CD4-positive, alpha-beta memory T cell (primary cell): ENCODE measurements at regions not wholly inside any gene's neighbourhood (a gene's known extent, or its start where the extent isn't known, plus 50 kb on each side); places are given as distances from the start of the nearest gene placed in this dataset.

Experiments used
- CTCF ChIA-PET: fragments of 350-600 bp; sonication (Branson Sonifier 250); formaldehyde crosslinking; loops from one replicate; lab custom pipeline; 2021; ENCODE audit warnings: inconsistent platforms; ENCODE audit not compliant: partially characterized antibody; lab: Charles Lee
- POLR2A ChIA-PET: fragments of 350-600 bp; sonication (Branson Sonifier 250); formaldehyde crosslinking; loops from one replicate; lab custom pipeline; 2021; ENCODE audit not compliant: partially characterized antibody; lab: Charles Lee
- DNase-seq, 5 donors: peaks; one replicate each; pipeline versions ENCODE4 v3.0.0 to v3.0.0-alpha.2; 2020 to 2022; ENCODE audit warnings: mixed read lengths in 1 of 5
- H3K27ac ChIP-seq: one replicate; pipeline ENCODE4 v1.7.0; 2013; ENCODE audit warnings: low read depth, low read length
- H3K27me3 ChIP-seq: 2 replicates; pipeline ENCODE4 v1.7.0; 2013; ENCODE audit warnings: mild to moderate bottlenecking, low read length, moderate library complexity; ENCODE audit not compliant: insufficient read depth
- H3K36me3 ChIP-seq: 2 replicates; pipeline ENCODE4 v1.7.0; 2013; ENCODE audit warnings: mild to moderate bottlenecking, low read length, moderate library complexity; ENCODE audit not compliant: insufficient read depth
- H3K4me1 ChIP-seq: 2 replicates; pipeline ENCODE4 v1.7.0; 2013; ENCODE audit warnings: mild to moderate bottlenecking, low read length, moderate library complexity; ENCODE audit not compliant: insufficient read depth
- H3K4me3 ChIP-seq, 2 donors: one replicate each; pipeline ENCODE4 v1.7.0; 2013; ENCODE audit warnings: low read length in 2 of 2, mild to moderate bottlenecking in 1 of 2
- H3K9me3 ChIP-seq, 2 donors: one replicate each; pipeline ENCODE4 v1.7.0; 2013; ENCODE audit warnings: low read length in 2 of 2, control low read depth in 1 of 2; ENCODE audit not compliant: control insufficient read depth in 1 of 2
- H3K27ac Mint-ChIP-seq, 7 donors: one replicate each; pipeline ENCODE4 v1.8.0; 2020 to 2021; ENCODE audit warnings: mixed read lengths in 7 of 7, mild to moderate bottlenecking in 6 of 7, inconsistent platforms in 3 of 7, moderate library complexity in 3 of 7
- H3K27me3 Mint-ChIP-seq, 2 donors: one replicate each; pipeline ENCODE4 v1.8.0; 2020 to 2021; ENCODE audit warnings: mixed read lengths in 2 of 2
- H3K36me3 Mint-ChIP-seq, 2 donors: one replicate each; pipeline ENCODE4 v1.8.0; 2020 to 2021; ENCODE audit warnings: mixed read lengths in 2 of 2, inconsistent platforms in 1 of 2, mild to moderate bottlenecking in 1 of 2
- H3K4me1 Mint-ChIP-seq, 4 donors: one replicate each; pipeline ENCODE4 v1.8.0; 2020 to 2021; ENCODE audit warnings: mixed read lengths in 4 of 4, mild to moderate bottlenecking in 1 of 4
- H3K4me3 Mint-ChIP-seq, 8 donors: one replicate each; pipeline ENCODE4 v1.8.0; 2020 to 2021; ENCODE audit warnings: mixed read lengths in 8 of 8, mild to moderate bottlenecking in 7 of 8, moderate library complexity in 6 of 8, inconsistent platforms in 3 of 8
- H3K9me3 Mint-ChIP-seq, 8 donors: one replicate each; pipeline ENCODE4 v1.8.0; 2020 to 2021; ENCODE audit warnings: mixed read lengths in 8 of 8, mild to moderate bottlenecking in 5 of 8, inconsistent platforms in 3 of 8, moderate library complexity in 1 of 8
- intact Hi-C: fragments of 100-400 bp; cut with micrococcal nuclease; formaldehyde crosslinking; loops from one replicate; pipeline ENCODE4 v1.15.1; 2023

DNA sequence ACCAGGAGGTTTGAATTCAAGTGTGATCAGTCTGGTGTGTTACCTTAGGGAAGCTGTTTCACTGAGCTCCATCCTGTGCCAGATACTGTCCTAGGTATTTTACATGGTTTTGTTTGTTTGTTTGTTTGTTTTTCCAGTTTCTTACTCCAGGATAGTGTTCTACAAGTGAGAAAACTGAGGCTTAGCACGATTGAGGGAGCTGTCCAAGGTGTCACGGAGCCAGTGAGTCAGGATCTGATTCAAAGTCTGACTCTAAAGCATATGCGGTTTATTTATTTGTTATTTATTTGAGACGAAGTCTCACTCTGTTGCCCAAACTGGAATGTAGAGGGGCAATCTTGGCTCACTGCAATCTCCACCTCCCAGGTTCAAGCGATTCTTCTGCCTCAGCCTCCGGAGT is 79.7 kb upstream of the GNG2 start:
- POLR2A ChIA-PET = interaction anchor here (1.3 kb wide), 1 partner anchor 197 kb away, joined by 4 read pairs; no protein-coding TSS in a partner anchor
- H3K4me3 Mint-ChIP-seq = no peak overlapping the region
- no peaks in the 10 kb centered on the region for H3K27me3 ChIP-seq
- peaks cover 0 to 10% (median 6%) of the 10 kb centered on the region in 8 donors for H3K9me3 Mint-ChIP-seq
- peaks cover 20 to 27% of the 10 kb centered on the region in 2 donors for H3K27me3 Mint-ChIP-seq
- intact Hi-C loops = loop anchor here (1.0 to 5.0 kb wide), 6 partner anchors 67 to 497 kb away; partner anchors contain the start of gene GNG2
- no peak overlapping the region for H3K27ac Mint-ChIP-seq
- H3K4me3 ChIP-seq = no peak overlapping the region
- H3K36me3 ChIP-seq = no peaks in the 10 kb centered on the region
- H3K4me1 ChIP-seq = peaks cover 8% of the 10 kb centered on the region
- no peaks in the 10 kb centered on the region for H3K9me3 ChIP-seq
- no peaks in the 10 kb centered on the region for H3K36me3 Mint-ChIP-seq
- DNase-seq = no peak
- peaks cover 12 to 16% (median 13%) of the 10 kb centered on the region in 4 donors for H3K4me1 Mint-ChIP-seq
- CTCF ChIA-PET = interaction anchor here (0.6 to 8.1 kb wide), 19 partner anchors 14 to 499 kb away, joined by 3 to 81 read pairs (median 4); partner anchors contain the start of genes FRMD6 and GNG2
- H3K27ac ChIP-seq = no peak overlapping the region

DNA sequence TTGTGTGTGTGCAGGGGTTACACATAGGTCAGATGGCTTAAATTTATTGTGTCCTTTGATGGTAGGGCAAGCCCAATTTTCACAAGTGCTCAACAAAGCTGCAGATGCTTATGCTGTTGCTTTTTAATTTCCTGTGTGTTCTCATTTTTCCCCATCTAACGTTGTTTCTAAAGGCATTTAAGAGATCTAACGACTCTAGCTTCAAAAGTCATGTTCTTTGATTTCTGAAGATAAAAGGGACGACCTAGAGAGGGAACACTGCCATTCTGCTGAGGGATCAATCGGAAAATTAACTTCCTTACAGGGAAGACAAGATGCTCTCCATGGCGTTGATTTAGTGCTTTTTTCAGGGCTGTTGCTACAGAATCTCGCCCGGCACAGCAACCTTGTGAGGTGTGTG is 79.0 kb upstream of the GNG2 start:
- H3K36me3 ChIP-seq = no peaks in the 10 kb centered on the region
- peaks cover 0 to 3% of the 10 kb centered on the region in 2 donors for H3K9me3 ChIP-seq
- Mint-ChIP-seq H3K27me3 (peaks cover 23 to 27% of the 10 kb centered on the region in 2 donors), H3K27ac (no peak overlapping the region), H3K9me3 (peaks cover 0 to 16% (median 12%) of the 10 kb centered on the region in 8 donors), H3K36me3 (peaks cover 0 to 1% of the 10 kb centered on the region in 2 donors), H3K4me1 (peaks cover 9 to 12% (median 12%) of the 10 kb centered on the region in 4 donors), H3K4me3 (no peak overlapping the region)
- peaks cover 8% of the 10 kb centered on the region for H3K4me1 ChIP-seq
- intact Hi-C loops = loop anchor here (5.0 kb wide), 1 partner anchor 81 kb away; the partner anchor contains the start of gene GNG2
- no peak for DNase-seq
- no peak overlapping the region for H3K27ac ChIP-seq
- POLR2A ChIA-PET = no interaction called here
- H3K27me3 ChIP-seq = no peaks in the 10 kb centered on the region
- CTCF ChIA-PET = interaction anchor here (0.6 to 8.1 kb wide), 10 partner anchors 36 to 499 kb away, joined by 3 to 81 read pairs (median 4); partner anchors contain the start of gene GNG2
- H3K4me3 ChIP-seq = no peak overlapping the region

DNA sequence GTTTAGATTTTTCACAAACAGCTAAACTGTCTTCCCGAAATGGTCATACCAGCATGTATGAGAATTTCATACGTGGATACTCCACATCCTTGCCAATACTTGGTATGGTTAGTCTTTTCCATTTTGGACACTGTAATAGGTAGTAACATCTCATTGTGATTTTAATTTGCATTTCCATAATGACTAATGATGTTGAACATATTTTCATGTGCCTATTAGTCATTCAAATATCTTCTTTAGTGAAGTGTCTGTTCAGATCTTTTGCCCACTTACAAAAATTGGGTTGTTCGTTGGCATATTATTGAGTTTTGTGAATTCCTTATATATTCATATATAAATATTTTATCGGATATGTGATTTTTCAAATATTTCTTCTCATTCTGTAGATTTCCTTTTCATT is 78.0 kb upstream of the GNG2 start:
- intact Hi-C loops = loop anchor here (5.0 kb wide), 1 partner anchor 80 kb away; the partner anchor contains the start of gene GNG2
- Histone ChIP-seq H3K27ac (no peak overlapping the region), H3K9me3 (peaks cover 0 to 5% of the 10 kb centered on the region in 2 donors), H3K36me3 (no peaks in the 10 kb centered on the region), H3K27me3 (no peaks in the 10 kb centered on the region), H3K4me1 (peaks cover 8% of the 10 kb centered on the region), H3K4me3 (no peak overlapping the region)
- Mint-ChIP-seq H3K27ac (no peak overlapping the region), H3K36me3 (peaks cover 0 to 1% of the 10 kb centered on the region in 2 donors), H3K27me3 (peaks cover 23 to 27% of the 10 kb centered on the region in 2 donors), H3K4me1 (peaks cover 9 to 12% (median 11%) of the 10 kb centered on the region in 4 donors), H3K4me3 (no peak overlapping the region), H3K9me3 (peaks cover 0 to 25% (median 21%) of the 10 kb centered on the region in 8 donors)
- DNase-seq = no peak
- ChIA-PET POLR2A (no interaction called here), CTCF (interaction anchor here (8.0 to 8.1 kb wide), 2 partner anchors 196 to 500 kb away, joined by 78 to 81 read pairs; no protein-coding TSS in a partner anchor)

DNA sequence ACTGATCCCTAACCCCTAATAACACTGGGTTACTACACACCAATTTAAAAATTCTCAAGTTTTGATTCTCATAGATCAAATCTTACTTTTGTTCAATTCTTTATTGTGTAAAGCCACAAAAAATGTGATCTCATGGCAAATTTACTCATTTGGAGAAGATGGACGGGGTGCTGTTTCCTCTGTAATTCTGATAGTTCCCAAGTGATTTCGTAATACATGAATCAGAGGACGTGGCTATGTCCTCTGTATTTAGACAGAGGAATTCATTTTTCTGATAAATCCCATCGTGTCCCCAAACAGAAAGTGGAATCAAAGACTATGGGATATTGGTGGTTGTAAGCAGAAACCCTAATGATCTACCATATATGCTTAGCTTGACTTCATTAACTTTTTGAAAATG is 76.6 kb upstream of the GNG2 start:
- H3K9me3 ChIP-seq = peaks cover 0 to 5% of the 10 kb centered on the region in 2 donors
- ChIA-PET POLR2A (no interaction called here), CTCF (no interaction called here)
- H3K27ac Mint-ChIP-seq = no peak overlapping the region
- H3K27me3 Mint-ChIP-seq = peaks cover 20 to 21% of the 10 kb centered on the region in 2 donors
- H3K9me3 Mint-ChIP-seq = peaks cover 0 to 29% (median 22%) of the 10 kb centered on the region in 8 donors
- no peak overlapping the region for H3K4me3 ChIP-seq
- peaks cover 8% of the 10 kb centered on the region for H3K4me1 ChIP-seq
- H3K36me3 ChIP-seq = no peaks in the 10 kb centered on the region
- H3K4me1 Mint-ChIP-seq = peaks cover 9 to 12% (median 12%) of the 10 kb centered on the region in 4 donors
- H3K36me3 Mint-ChIP-seq = peaks cover 0 to 1% of the 10 kb centered on the region in 2 donors
- H3K4me3 Mint-ChIP-seq = no peak overlapping the region
- H3K27me3 ChIP-seq = no peaks in the 10 kb centered on the region
- intact Hi-C loops = loop anchor here (5.0 kb wide), 1 partner anchor 79 kb away; the partner anchor contains the start of gene GNG2
- no peak for DNase-seq
- H3K27ac ChIP-seq = no peak overlapping the region

DNA sequence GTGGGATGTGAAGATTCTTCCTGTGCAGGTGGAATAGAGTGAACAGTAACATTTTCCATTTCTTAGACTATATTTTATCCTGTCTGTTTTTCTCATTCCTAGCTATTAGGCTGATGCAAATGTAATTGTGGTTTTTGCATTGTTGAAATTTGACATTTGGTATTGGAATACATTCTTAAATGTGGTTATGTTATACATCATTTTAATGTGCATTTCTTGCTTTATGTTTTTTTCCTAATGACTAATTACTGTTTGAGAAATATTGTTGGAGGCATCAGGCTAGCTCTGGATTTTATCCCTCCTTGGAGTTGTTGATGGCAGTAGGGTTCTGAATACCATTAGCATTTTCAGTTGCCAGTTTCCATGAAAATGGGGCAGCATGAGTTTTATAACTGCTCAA is 75.9 kb upstream of the GNG2 start:
- Mint-ChIP-seq H3K27me3 (peaks cover 20 to 26% of the 10 kb centered on the region in 2 donors), H3K9me3 (peaks cover 0 to 29% (median 22%) of the 10 kb centered on the region in 8 donors), H3K36me3 (peaks cover 0 to 1% of the 10 kb centered on the region in 2 donors), H3K4me1 (peaks cover 9 to 12% (median 12%) of the 10 kb centered on the region in 4 donors), H3K4me3 (no peak overlapping the region), H3K27ac (no peak overlapping the region)
- DNase-seq = no peak
- Histone ChIP-seq H3K4me3 (no peak overlapping the region), H3K27ac (no peak overlapping the region), H3K9me3 (peaks cover 0 to 5% of the 10 kb centered on the region in 2 donors), H3K4me1 (peaks cover 8% of the 10 kb centered on the region), H3K27me3 (no peaks in the 10 kb centered on the region), H3K36me3 (no peaks in the 10 kb centered on the region)
- ChIA-PET CTCF (interaction anchor here (0.7 kb wide), 1 partner anchor 194 kb away, joined by 3 read pairs; no protein-coding TSS in a partner anchor), POLR2A (no interaction called here)
- intact Hi-C loops = loop anchor here (5.0 kb wide), 1 partner anchor 78 kb away; the partner anchor contains the start of gene GNG2

DNA sequence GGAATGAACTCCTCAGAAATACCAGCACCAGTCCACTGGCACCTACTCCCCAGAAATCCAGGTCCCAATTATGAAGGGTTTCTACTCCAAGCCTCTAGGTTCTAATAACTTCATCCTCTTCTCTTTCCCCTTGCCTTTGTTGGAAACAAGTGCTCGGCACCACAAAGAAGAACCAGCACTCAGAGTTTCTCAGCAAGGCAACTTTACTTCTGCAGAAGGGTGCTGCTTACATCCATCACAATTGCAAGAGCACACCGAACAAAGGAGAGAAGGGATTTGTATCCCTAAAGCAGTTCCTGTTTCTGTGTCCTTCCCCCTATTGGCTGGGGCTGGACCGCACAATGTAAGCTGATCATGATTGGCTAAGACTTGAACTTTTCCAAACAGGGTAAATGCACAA is 74.2 kb upstream of the GNG2 start:
- intact Hi-C loops = no loop called here
- no peak for DNase-seq
- Mint-ChIP-seq H3K4me1 (peaks cover 0 to 6% (median 4%) of the 10 kb centered on the region in 4 donors), H3K9me3 (peaks cover 0 to 29% (median 22%) of the 10 kb centered on the region in 8 donors), H3K27me3 (peaks cover 20 to 23% of the 10 kb centered on the region in 2 donors), H3K36me3 (peaks cover 0 to 1% of the 10 kb centered on the region in 2 donors), H3K27ac (no peak overlapping the region), H3K4me3 (no peak overlapping the region)
- Histone ChIP-seq H3K27ac (no peak overlapping the region), H3K9me3 (peaks cover 0 to 5% of the 10 kb centered on the region in 2 donors), H3K36me3 (no peaks in the 10 kb centered on the region), H3K4me1 (no peaks in the 10 kb centered on the region), H3K4me3 (no peak overlapping the region), H3K27me3 (no peaks in the 10 kb centered on the region)
- ChIA-PET CTCF (no interaction called here), POLR2A (no interaction called here)

DNA sequence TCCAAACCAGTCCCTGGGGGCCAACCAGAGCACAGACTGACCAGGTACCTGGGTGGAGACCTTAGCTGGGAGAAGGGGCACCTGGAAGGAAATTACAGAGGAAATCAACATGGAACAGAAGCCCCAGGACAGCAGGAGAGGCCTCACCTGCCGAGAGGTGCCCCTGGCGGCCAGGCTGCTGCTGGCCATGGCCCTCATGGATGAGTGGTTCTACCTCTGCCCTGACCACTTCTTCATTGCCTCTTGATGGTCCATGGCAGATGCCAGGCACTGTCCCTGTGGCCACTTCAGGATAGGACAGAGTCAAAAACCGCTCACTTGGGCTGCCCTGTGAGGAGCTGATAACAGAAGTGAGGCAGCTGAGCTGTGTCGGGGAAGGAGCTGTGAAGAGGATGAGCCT is 73.1 kb upstream of the GNG2 start:
- no peaks in the 10 kb centered on the region for H3K36me3 ChIP-seq
- DNase-seq = no peak
- ChIA-PET CTCF (no interaction called here), POLR2A (no interaction called here)
- no peak overlapping the region for H3K4me3 ChIP-seq
- intact Hi-C loops = no loop called here
- H3K27ac ChIP-seq = no peak overlapping the region
- Mint-ChIP-seq H3K4me3 (no peak overlapping the region), H3K36me3 (peaks cover 0 to 1% of the 10 kb centered on the region in 2 donors), H3K27ac (no peak overlapping the region), H3K27me3 (peaks cover 16 to 18% of the 10 kb centered on the region in 2 donors), H3K4me1 (peaks cover 0 to 1% (median 0%) of the 10 kb centered on the region in 4 donors), H3K9me3 (peaks cover 0 to 29% (median 22%) of the 10 kb centered on the region in 8 donors)
- H3K4me1 ChIP-seq = no peaks in the 10 kb centered on the region
- no peaks in the 10 kb centered on the region for H3K27me3 ChIP-seq
- H3K9me3 ChIP-seq = peaks cover 0 to 5% of the 10 kb centered on the region in 2 donors
